NCI-H1092 (cell line): ENCODE measurements at regions not wholly inside any gene's neighbourhood (a gene's known extent, or its start where the extent isn't known, plus 50 kb on each side); places are given as distances from the start of the nearest gene placed in this dataset.
"Not testable (repeated sequence)": the region's sequence is repeated elsewhere in the genome, so short reads cannot be mapped to it uniquely, and the experiment has no call there.

Experiments
- DNase-seq: peaks from one replicate; lab custom pipeline; 2025; lab: John Stamatoyannopoulos, UW

GRCh38 chr9:103242025-103242424 lies 246.9 kb downstream of the CYLC2 start:
- DNase-seq, result no peak

- no peak for DNase-seq
Measured at GRCh38 chr9:103242486-103242885, 247.4 kb downstream of the CYLC2 start.

DNA sequence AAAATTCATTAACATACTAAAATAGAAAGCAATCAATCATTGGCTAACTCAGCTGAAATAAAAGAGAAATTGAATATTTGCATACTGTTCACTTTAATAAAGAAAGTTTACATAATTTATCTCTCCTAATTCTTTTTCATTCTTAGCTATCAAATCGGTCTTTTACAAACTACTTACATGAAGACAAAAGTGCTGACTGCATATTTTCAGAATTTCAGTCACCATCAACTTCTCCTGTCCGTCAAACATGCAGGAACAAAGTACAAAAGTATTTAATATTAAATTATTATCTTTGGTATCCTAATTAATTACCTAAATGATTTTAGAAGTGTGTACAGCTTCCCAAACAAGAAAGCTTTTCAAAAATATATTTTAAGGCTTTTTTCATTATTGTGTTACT lies 248.4 kb downstream of the CYLC2 start:
- no peak for DNase-seq

DNA sequence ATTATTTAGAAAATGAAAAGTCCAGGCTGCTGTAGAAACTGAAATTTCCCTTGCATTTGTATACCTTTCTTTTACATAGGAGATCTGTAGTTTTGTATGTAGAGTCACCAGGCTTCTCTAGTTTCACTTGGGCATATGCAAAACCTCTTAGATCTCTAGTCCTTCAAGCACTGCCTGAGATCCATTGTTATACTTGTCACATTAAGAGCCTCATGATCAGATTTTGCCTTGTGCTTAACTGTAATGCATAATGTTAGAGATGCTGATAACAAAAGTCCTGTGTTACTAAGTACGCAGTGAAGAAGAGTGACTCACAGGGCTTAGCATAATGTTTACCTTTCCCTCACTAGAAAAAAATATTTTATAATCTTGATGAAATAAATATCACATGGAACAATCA lies 250.2 kb downstream of the CYLC2 start:
- DNase-seq, result no peak

- DNase-seq, result no peak
Measured at GRCh38 chr9:103261951-103262350, 266.8 kb downstream of the CYLC2 start.

DNA sequence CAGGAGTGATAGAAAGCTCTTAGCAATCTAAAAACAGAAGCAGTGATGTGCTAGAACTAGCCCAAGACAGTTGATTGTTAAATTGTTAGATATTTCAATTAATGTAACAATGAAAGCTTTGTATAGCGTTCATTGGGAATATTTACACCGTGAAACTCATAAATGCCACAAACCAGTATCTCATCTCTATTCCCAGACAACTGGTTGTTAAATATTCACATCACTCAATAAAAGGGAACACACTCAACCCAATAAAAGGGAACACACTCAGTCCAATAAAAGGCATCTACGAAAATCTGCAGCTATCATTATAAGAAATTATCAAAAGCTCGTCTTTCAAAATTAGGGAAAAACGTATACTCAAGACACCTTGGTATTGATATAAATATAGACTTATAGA lies 270.9 kb downstream of the CYLC2 start:
- no peak for DNase-seq

GRCh38 chr9:103277240-103277639 lies 282.1 kb downstream of the CYLC2 start:
- DNase-seq, result no peak

DNA sequence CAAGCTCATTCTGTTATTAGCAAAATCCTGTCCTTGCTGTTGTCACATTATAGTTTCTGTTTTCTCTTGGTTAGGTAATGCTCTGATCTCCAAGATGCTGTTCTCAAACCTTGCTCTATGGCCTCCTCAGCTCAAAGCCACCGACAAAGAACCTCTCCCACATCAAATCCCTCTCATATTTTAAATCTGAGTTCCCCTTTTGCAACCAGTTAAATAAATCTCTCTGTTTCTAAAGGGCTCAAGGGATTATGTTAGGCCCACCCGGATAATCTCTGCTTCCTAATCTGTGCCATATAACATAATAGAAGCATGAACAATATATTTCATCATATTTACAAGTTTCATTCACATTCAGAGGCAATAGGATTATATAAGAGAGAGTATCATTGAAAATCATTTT lies 286.0 kb downstream of the CYLC2 start:
- no peak for DNase-seq

- DNase-seq, result no peak
Measured at GRCh38 chr9:103287361-103287760, 292.2 kb downstream of the CYLC2 start.

DNA sequence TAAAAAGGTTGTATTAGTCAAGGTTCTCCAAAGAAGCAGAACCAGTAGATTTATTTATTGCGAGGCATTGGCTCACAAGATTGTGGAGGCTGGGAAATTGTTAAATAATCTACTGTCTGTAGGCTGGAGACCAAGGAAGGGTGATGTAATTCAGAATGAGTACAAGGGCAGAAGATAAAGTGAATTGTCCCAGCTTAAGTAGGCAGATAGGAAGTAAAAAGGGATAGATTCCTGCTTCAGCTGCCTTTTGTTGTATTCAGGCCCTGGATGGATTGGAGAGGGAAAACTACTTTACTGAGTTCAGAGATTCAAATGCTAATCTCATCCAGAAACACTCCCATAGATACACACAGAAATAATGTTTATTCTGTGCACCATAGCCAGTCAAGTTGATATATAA lies 301.1 kb downstream of the CYLC2 start:
- no peak for DNase-seq

- no peak for DNase-seq
Measured at GRCh38 chr9:103301051-103301450, 305.9 kb downstream of the CYLC2 start.

- no peak for DNase-seq
Measured at GRCh38 chr9:103304797-103305196, 309.7 kb downstream of the CYLC2 start.

DNA sequence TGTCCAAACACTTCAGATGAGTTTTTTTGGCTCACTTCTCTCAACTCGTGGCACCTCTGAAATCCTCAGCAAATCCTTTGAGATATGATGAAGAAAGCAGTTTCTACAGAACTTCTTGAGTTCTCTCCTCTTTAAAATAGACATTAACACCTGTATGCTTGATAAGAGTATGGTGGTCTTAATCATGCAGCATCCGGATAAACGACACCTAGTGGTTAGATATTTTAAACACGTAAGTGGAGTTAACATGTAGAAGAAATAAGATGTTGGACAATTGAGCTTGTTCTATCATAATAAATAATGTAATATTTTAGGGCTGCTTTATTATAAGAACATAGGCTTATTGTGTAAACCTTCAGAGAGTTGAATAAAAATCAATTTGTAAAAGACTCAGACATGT lies 324.8 kb downstream of the CYLC2 start:
- no peak for DNase-seq

- no peak for DNase-seq
Measured at GRCh38 chr9:103323699-103324098, 328.6 kb downstream of the CYLC2 start.

GRCh38 chr9:103335461-103335860 lies 340.3 kb downstream of the CYLC2 start:
- no peak for DNase-seq

DNA sequence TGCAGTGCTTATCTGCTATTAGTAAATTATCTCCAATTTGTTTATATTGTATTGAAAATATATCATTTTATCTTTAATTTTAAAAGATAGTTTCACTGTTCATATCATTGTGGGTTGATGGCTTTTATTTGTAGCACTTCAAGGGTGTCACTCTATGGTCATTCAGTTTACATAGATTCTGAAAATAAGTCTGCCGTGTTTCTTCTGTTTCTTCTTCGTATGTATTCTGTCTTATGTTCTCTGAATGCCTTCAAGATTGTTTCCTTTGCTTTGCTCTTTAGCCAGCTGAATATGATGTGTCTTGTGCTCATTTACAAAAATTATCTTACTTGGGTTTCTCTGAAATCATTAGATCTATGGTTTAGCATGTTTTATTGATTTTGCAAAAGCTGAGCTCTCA lies 359.9 kb downstream of the CYLC2 start:
- no peak for DNase-seq

DNA sequence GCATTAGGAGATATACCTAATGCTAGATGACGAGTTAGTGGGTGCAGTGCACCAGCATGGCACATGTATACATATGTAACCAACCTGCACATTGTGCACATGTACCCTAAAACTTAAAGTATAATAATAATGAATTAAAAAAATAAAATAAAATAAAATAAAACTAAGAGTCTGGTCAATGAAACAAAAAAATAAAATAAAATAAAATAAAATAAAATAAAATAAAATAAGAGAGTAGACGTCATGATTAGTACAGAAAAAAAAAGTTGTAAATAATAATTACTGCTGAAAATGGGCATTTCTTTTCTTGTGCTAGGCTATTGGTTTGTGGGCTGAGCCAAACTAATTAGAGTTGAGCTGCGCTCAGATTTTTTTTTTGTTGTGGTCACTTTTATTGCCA lies 362.8 kb downstream of the CYLC2 start:
- DNase-seq, result not testable (repeated sequence)

- no peak for DNase-seq
Measured at GRCh38 chr9:103361906-103362305, 366.8 kb downstream of the CYLC2 start.

DNA sequence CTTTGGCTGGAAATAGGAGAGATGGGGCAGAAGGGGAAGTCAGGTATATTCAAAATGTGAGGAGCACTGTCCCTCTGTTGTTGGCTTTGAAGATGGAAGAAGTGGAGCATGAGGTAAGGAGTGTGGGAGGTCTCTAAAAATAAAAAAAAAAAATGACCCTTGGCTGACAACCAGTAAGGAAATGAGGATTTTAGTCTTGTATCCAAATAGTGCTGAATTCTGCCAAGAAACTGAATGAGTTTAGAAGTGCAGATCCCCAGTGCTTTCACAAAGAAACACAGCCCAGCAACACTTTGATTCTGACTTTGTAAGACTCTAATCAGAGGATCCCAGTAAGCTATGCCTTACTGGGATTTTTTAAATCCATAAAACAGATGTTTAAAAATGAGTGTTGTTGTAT lies 367.9 kb downstream of the CYLC2 start:
- DNase-seq, result no peak

- DNase-seq, result no peak
Measured at GRCh38 chr9:103364753-103365152, 369.6 kb downstream of the CYLC2 start.

- no peak for DNase-seq
Measured at GRCh38 chr9:103371152-103371551, 376.0 kb downstream of the CYLC2 start.

DNA sequence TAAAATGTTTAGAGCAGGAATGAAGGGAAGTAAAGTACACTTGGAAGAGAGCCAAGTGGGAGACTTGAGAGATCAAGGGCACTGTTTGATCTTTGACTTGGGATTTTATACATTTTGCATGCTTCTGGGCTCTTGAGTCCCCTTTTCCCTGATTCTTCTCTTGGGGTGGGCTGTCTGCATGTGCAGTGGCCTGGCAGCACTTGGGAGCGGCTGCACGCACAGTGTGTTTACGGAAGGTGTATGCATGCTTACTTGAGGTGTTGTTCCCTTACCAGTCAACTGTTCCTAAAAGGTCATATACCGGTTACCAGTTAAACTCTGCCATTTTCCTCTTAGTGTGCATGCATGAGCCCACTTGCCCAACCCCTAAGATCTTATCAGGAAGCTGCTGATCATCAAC lies 377.7 kb downstream of the CYLC2 start:
- no peak for DNase-seq

DNA sequence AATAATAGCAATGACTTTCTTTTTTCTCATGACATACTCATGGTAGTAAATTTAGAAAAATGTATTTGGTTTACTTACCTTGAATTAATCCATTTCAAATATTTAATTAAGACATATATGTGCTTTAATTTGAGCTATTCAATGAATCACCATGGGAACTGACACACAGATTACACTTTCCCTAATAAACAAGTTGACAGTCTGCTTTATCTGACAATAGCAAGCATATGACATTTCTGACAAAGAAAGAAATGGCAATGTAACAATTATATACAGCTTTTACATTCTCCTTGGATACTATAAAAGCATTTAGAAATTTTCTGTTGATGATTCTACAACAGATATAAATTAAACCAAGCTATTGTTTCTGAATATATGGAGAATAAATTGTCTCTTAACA lies 382.5 kb downstream of the CYLC2 start:
- DNase-seq, result no peak

- peak; percentile 43 for DNase-seq
Measured at GRCh38 chr9:103397868-103398600, 402.9 kb downstream of the CYLC2 start.
